ENCODE measurements at regions not wholly inside any gene's neighbourhood (a gene's known extent, or its start where the extent isn't known, plus 50 kb on each side); places are given as distances from the start of the nearest gene placed in this dataset.

DNA sequence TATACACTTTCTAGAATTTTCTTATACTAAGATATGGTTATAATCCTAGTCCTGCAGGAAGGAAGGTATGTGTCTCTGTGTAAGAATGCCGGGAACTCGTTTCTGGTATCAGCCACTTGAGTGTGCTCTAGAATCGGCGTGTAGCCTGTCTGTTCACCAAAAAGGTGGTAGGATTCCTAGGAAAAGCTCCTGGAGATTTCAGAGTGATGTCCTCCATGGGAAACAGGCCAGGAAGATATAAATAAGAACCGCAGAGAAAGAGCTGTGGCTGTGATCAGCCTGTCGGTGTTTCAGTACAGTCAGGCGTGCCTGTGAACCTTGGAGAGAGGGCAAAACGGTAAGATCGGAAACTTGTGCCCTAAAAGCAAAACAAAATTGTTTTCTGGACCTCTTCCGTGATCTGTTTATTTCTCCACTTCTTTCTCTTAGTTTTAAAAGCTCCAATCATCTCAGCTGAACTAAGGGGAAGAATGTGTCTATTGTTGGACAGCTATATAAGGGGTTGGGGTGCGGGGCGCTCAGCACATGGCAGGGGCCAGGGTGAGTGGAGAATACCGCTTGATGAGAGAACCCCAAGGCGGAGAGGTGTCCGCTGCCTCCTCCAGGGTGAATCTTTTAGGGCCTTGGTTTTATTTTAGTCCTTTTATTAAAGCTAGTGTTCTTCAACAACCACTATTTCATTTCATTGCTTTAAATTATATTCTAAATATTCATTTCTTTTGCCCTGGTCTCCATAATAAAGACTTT is 303.8 kb upstream of the TENM3 start:
- no peak for DNase-seq (ENCODE audit: low read depth in 2 of 2)

DNA sequence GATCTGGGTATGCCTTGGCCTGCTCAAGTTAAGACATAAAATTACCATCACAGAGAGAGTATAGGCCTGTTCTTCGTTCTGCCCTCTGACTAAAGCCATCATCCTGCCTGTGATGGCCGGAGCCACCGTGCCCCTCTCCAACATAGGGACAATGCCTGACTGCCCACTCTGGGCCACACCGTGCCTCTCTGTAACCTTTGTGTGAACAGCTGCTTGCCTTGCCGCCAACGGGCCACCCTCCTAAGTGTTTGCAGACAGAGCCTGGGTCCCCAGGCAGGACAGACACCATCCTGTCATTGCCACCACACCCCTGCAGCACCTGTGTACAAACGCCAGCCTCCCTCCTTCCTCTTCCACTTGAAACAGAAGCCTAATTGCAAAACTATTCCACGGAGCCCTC is 298.7 kb upstream of the TENM3 start:
- DNase-seq (ENCODE audit: low read depth in 2 of 2): no peak

DNA sequence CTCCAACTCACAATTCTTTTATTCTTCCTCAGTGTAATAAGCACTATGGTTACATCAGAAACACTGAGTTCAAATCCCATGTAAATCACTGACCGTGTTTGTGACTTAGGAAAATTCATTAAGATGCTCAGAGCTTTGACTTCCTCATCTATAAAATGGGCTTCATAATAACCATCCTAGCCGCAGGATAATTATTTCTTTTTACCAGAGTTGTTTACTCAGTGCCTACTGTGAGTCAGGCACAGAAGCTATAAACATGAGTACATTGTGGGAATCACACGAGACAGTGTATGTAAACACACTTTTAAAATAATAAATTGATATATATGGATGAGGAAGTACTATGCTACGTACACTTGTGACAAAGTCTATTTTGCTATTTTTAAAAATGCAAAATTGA is 296.3 kb upstream of the TENM3 start:
- no peak for DNase-seq (ENCODE audit: low read depth in 2 of 2)

DNA sequence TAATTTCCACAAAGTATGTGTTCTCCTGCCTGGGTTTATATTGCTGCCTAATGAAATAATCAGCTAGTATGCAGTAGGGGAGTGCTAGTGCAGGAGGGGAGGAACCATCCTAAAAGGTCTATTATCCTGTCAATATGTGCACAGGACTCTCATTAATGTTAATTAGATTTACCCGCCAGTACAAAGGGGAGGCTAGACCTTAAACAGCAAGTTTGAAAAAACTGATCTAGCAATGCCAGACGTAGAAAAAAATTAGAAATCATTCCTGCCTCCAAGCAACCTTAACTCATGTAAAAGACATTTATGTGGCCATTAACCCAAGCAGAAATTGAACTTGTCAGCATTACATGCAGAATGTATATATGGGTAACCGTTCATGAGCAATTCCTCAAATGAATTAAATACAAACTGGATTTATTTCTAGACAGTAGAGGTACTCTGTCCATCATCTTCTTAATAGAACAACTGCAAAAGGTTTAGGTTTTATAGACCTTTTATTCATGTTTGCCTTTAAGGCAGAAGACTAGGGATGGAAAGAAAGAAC is 294.3 kb upstream of the TENM3 start:
- no peak for DNase-seq (ENCODE audit: low read depth in 2 of 2)

DNA sequence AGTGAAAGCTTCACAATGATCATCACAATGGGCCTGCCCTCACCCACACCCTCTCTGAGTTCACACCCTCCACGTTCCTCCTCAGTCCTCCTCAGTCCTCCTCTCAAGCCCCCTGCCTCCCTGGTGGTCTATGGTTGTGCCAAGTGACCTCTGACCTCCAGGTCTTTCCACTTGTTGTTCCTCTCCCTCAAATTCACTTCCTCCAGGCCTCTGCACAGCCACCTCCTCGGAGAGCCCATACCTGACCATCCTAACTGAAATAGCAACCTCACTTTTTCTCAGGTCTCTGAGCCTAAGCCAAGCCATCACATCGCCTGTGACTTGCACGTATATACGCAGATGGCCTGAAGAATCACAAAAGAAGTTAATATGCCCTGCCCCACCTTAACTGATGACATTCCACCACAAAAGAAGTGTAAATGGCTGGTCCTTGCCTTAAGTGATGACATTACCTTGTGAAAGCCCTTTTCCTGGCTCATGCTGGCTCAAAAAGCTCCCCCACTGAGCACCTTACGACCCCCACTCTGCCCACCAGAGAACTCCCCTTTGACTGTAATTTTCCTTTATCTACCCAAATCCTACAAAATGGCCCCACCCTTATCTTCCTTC is 293.4 kb upstream of the TENM3 start:
- no peak for DNase-seq (ENCODE audit: low read depth in 2 of 2)

DNA sequence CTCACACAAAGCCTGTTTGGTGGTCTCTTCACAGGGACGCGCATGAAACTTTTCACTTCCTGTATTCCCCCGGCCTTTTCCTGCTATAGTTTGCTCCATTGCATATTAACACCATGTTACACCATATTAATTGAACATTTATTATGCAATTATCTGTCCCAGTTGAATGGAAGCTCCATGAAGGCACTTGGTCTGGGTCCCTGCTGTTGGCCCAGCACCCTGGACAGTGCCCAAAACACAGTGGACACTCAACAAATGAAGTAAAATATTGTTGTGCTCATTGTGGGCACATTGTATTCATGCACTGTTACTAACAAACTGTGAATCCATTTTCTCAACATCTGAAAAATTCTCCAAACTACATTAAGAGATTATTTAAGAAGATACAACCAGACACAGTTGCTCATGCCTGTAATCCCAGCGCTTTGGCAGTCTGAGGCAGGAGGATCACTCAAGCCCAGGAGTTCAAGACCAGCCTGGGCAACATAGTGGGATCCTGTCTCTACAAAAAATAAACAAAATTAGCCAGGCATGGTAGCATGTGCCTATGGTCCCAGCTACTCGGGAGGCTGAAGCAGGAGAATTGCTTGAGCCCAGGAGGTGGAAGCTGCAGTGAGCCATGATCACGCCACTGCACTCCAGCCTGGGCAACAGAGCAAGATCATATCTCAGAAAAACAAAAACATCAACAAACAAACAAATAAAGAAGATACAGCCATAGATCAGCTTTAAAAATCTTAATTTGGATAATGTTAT is 292.7 kb upstream of the TENM3 start:
- DNase-seq (ENCODE audit: low read depth in 2 of 2): no peak

DNA sequence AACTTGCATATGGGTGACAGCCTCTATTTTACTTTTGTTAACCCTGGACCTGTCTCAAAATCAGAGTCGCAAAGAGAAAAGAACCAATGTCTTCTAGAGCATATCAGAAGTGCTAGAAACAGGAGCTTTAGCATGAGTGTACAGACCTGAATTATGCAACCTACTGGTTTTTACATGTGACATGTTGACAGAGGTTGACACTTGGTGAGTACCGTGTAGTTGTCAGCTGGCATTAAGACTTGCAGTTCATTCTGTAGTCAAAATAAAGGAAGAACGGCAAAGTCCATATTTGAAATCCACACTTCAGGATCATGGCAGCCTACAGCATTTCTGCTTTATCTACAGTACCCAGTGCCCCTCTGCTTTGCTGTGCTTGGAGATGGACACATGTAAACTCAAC is 291.9 kb upstream of the TENM3 start:
- no peak for DNase-seq (ENCODE audit: low read depth in 2 of 2)

DNA sequence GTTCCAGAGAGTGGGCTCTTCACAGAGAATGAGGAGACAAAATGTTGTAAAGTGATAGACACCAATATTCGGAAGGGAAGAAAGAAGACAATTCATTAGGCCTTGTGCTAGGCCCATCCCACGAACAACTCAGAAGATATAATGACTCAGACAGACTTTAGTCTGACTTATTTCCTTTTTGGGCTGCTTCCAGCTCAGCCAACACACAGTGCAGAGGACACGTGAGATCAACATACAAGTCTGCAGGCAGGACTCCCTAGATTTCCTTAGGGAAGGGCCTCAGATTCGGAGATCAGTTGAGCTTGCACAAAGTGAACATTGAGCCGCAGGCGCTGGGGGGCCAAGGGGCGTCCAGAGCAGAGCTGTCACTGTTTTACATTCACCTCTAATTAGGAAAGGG is 290.7 kb upstream of the TENM3 start:
- no peak for DNase-seq (ENCODE audit: low read depth in 2 of 2)

DNA sequence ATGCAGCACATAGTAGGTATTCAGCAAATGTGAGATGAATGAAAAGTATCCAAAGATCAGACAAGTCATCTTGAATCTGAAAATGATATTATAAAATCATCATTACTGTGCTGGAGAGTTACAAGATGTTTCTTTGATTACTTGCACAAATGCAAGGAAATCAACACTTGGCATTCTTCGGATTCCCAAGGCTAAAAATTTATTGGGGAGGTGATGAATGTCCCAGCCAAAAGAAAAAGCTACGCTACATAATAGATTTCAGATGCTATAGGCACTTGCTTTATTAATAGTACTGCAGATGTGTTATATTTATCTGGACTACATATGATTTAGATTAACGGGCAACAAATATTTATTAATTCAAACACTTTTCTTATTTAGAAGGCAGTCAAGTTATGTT is 286.7 kb upstream of the TENM3 start:
- DNase-seq (ENCODE audit: low read depth in 2 of 2): no peak

DNA sequence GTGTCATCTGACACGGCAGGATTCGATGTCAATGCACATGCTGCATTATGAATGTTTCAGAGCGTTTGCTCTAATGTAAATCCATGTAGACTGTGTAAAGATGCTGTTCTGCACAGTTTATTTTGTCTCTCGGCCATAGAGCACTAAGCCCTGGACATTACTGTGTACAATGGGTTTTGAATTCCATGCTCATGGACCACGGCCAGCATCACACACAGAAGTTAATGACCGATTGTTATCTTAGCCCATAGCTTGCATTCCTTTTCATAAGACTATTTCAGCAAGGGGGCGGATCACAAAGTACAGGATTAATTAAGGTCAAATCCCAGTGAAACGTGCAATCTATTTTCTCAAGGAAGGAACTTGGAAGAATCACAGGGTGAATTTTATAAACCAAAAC is 286.1 kb upstream of the TENM3 start:
- DNase-seq (ENCODE audit: low read depth in 2 of 2): no peak

DNA sequence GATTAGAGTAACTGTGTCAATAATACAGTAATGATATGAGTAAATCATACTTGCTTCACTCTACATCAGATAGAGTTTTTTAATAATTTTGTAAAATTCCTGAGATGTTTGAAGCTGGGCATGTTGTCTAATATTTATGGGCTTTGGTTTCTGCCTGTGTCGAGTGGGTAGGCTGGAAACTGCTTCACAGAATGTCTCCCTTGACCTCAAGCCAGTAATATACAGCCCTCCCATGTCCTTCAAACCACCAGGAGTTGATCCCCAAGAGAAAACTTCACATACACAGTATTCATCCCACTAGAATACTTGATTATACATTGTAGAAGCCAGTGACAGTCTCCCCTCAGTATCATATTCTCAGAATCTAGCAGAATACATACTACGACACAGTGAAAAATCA is 284.8 kb upstream of the TENM3 start:
- no peak for DNase-seq (ENCODE audit: low read depth in 2 of 2)

DNA sequence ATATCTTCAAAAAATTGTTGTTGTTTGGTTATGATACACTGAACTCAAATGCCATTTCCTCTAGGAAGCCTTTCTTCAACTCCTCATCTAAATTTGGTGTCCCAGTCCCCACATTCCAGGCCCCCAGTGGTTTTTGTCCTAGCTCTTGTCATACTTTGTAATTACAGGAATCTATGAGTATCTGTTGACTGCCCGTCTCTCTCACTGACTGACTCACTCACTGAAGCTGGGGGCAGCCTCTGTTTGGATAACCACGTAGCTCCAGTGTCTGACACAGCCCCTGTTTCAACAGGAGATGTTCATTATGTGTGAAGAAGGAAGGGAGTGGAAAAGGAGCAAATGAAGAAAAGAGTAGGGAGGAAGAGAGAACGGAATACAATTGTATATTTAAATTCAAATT is 284.1 kb upstream of the TENM3 start:
- no peak for DNase-seq (ENCODE audit: low read depth in 2 of 2)

DNA sequence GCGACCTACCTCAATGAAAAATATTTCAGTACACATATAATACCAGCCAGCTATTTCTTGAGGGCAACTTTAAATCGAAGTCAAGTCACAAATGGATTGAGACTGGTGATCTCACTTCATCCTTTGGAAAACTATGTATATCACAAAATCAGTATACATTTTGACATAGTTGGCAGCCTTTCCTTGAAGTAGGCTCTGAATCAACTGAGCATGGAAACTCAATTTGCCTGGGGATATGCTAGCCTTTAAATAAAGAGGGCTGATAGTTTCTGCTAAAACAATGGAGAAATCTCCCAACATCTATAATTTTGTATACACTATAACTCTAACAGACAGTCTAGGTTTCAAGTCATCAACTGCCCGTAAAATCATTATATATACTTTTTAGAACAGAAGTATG is 282.8 kb upstream of the TENM3 start:
- DNase-seq (ENCODE audit: low read depth in 2 of 2): no peak

DNA sequence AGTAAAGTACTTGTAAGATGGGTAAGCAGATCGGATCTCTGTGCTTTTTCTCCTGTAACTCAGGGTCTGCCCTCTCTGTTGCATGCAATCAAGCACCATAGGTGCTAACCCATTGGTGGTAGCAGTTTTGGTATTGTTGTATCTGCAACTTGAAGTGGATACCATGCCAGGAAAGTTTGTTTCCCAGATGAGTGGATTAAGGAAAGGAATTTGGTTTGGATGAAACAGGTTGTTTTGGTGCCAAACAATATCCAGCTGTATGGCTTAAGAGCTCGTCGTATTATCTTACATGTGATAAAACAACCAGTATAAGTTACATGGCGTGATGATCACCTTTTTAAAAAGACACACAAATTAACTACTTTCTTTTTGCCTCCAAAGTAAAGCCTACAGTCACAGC is 280.9 kb upstream of the TENM3 start:
- no peak for DNase-seq (ENCODE audit: low read depth in 2 of 2)

DNA sequence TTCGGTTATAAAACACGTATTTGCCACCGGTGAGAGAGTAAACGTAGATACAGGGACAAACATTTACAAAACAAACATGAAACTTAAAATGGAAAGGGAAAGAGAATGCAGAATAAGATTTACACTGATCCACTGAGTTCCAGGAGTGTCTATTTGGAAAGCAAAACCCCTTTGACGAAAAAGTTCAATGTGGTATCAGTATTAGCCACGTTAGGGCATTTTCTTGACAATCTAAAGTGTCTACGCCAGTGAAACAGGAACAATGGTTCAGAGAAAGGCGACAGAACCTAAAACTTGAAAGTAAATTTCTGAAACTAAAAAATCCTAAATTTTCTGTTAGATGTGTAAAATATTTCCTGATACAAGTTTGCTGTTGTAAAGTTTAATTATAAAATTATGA is 278.5 kb upstream of the TENM3 start:
- no peak for DNase-seq (ENCODE audit: low read depth in 2 of 2)

DNA sequence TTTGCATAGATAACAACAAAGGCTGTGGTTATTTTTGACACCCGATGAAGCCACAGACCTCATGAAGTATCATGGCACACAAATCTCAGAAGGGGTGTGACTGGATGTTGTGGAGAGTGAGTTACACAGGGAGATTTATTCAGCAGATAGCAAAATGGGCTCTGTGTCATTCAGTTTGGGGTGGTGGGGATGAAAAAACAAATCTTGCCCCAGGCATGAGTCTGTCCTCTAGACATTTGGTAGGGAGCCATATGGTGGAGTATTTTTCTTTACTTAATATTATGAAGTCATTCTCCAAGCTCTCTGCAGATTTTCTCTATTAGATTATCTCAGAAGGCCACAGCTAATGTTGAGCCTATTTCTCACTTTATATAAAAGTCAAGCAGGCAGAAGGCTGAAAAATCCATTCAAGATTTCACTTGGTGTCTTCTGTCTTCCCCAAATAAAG is 277.1 kb upstream of the TENM3 start:
- no peak for DNase-seq (ENCODE audit: low read depth in 2 of 2)

DNA sequence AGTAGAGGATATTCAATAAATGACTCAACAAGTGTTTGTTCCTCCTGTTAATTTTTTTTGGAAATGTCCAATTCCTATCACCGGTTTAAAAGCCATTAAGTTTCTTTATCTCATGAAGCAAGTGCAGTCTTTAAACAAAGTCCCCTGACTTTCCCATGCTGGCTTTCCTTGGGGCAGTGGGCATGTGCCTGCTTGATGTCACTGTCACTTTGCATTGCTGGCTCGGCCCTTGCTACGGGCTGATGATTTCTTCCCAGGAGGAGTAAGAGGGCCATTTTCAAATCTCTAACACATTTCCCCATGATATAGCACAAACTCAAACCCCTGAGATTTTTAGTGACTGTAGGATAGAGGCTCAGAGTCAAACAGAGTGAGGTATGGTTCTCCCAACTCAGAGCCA is 275.8 kb upstream of the TENM3 start:
- no peak for DNase-seq (ENCODE audit: low read depth in 2 of 2)

DNA sequence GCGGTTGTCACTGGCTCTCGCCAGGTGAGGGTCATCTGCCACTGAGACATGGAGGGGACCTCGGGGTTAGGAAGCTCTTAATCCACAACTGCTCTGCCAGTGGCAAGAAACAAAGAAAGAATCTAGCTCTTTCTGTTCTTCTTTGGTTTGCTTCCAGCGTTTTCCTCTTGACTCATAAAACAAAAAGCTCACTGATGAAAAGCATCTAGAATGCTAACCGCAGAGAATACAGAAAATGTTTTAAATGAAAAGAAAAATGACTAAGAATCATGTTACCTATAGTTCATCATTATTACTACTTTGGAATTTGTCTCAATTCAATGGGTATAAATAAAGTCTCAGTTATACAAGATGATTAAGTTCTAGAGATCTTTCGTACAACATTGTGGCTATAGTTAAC is 274.8 kb upstream of the TENM3 start:
- DNase-seq (ENCODE audit: low read depth in 2 of 2): no peak

DNA sequence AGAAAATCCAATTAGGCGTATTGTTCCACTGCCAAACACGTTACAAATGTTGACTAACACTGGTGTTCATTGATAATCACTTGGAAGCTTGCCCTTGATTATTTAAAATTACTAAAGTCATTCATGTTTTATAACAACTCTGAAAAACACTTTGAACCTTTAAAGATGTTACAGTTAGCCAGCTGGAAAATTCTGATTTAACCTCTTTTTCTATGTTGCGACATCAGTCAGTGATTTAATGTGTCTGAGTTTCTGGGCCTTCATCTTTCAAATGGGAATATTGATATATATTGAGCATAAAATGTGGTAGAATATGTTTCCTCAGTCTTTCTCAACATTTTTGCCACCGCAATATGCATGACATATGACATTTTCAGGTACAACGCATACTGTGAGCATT is 274.1 kb upstream of the TENM3 start:
- no peak for DNase-seq (ENCODE audit: low read depth in 2 of 2)

DNA sequence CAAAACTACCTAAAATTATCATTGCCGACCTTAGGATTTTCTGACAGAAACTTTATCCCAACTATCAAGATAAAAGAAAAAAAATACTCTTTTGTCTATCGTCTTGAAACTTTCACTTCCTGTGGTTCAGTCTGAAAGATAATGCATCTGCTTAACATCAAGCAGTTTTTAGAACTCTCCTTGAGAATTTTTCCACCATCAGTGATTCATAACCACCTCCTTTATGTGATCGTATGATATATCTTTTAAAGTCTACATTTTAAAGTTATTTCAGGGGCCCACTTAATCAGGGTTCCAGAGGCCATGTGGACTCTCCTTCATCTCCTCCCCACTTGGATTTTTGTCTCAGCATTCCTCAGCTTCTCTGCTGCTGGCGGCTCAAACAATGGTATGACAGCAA is 272.8 kb upstream of the TENM3 start:
- no peak for DNase-seq (ENCODE audit: low read depth in 2 of 2)

DNA sequence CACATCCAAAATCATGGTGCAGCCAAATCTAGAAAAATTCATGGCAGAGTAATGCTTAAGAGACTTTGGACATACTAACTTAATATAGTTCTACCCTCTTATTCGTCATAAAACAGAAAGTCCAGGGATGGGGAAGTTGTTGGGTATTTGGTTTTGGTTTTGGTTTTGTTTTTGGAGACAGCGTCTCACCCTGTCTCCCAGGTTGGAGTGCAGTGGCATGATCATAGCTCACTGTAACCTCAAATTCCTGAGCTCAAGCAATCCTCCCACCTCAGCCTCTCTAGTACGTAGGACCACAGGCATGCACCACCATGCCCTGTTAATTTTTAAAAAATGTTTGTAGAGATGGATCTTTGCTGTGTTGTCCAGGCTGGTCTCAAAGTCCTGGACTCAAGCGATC is 271.8 kb upstream of the TENM3 start:
- DNase-seq (ENCODE audit: low read depth in 2 of 2): no peak

DNA sequence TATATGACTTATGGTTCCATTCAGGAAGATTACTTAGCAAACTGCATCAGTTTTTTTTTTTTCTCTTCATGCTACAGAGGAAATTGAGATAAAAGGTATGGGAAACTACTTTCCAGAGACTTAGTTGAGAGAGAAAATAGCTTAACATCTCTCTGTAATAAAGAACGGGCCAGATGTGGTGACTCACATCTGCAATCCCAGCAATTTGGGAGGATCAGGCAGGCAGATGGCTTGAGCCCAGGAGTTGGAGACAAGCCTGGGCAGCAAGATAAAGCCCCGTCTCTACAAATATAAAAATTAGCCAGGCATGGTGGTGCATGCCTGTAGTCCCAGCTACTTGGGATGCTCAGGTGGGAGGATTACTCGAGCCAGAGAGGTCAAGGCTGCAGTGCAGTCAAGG is 271.2 kb upstream of the TENM3 start:
- DNase-seq (ENCODE audit: low read depth in 2 of 2): no peak

DNA sequence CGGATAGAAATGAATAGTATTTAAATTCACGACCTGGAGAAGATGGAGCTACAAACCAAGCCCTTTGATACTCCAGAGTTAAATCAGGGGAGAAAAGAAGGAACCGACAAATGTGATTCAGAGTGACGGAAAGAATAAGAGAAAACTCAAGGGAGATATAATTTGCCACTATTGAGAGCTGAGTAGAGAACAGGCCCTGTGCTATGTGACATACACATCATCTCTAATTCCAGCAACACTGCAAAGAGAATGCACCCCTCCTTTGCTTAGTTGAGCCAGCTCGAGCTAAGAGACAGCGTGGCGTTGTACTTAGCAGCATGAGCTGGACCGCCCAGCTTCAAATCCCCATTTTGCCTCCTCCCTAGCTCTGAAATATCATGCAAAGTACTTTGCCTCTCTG is 266.4 kb upstream of the TENM3 start:
- no peak for DNase-seq (ENCODE audit: low read depth in 2 of 2)

Data from stimulated activated CD4-positive, alpha-beta T cell treated with anti-CD3 and anti-CD28 coated beads, Interleukin-1b, Interleukin-23, amount 100 ng/mL, for 4 hours (primary cell).